Sigmoid colon (tissue), 4 donors: ENCODE measurements at regions not wholly inside any gene's neighbourhood (a gene's known extent, or its start where the extent isn't known, plus 50 kb on each side); places are given as distances from the start of the nearest gene placed in this dataset.

Source experiments
- CTCF ChIP-seq, 4 experiments: fragments of 450-650 bp in 3 of 4; fragments of 200-600 bp in 1 of 4; IDR thresholded peaks; one replicate each; pipeline ENCODE4 v1.5.1; 2016 to 2019; ENCODE audit warnings: antibody characterized with exemption in 4 of 4, mild to moderate bottlenecking in 3 of 4, moderate library complexity in 2 of 4
- POLR2AphosphoS5 ChIP-seq, 4 donors: sonication (generic); formaldehyde crosslinking; IDR thresholded peaks; one replicate each; pipeline ENCODE4 v1.6.1; 2017; ENCODE audit warnings: antibody characterized with exemption in 4 of 4

GRCh38 chr2:201956361-201956760, 77.3 kb upstream of the FZD7 start:
- TF ChIP-seq POLR2AphosphoS5 (IDR thresholded peaks at IDR 0.05) (no peak), CTCF (IDR thresholded peaks at IDR 0.05) (no peak)
